ENCODE measurements at regions not wholly inside any gene's neighbourhood (a gene's known extent, or its start where the extent isn't known, plus 50 kb on each side); places are given as distances from the start of the nearest gene placed in this dataset.
"Not testable (repeated sequence)": the region's sequence is repeated elsewhere in the genome, so short reads cannot be mapped to it uniquely, and the experiment has no call there.

DNA sequence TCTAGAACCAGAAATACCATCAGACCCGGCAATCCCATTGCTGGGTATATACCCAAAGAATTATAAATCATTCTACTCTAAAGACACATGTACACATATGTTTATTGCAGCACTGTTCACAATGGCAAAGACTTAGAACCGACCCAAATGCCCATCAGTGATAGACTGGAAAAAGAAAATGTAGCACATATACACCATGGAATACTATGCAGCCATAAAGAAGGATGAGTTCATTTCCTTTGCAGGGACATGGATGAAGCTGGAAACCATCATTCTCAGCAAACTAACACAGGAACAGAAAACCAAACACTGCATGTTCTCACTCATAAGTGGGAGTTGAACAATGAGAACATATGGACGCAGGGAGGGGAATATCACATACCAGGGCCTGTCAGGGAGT lies 64.2 kb upstream of the ADTRP start:
- TF ChIP-seq, protein P1, sequence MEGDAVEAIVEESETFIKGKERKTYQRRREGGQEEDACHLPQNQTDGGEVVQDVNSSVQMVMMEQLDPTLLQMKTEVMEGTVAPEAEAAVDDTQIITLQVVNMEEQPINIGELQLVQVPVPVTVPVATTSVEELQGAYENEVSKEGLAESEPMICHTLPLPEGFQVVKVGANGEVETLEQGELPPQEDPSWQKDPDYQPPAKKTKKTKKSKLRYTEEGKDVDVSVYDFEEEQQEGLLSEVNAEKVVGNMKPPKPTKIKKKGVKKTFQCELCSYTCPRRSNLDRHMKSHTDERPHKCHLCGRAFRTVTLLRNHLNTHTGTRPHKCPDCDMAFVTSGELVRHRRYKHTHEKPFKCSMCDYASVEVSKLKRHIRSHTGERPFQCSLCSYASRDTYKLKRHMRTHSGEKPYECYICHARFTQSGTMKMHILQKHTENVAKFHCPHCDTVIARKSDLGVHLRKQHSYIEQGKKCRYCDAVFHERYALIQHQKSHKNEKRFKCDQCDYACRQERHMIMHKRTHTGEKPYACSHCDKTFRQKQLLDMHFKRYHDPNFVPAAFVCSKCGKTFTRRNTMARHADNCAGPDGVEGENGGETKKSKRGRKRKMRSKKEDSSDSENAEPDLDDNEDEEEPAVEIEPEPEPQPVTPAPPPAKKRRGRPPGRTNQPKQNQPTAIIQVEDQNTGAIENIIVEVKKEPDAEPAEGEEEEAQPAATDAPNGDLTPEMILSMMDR (IDR thresholded peaks at IDR 0.05; ENCODE audit: insufficient read depth, low read depth, low read length): not testable (repeated sequence)
- not testable (repeated sequence) for TF ChIP-seq EZH2 (IDR thresholded peaks at IDR 0.05; ENCODE audit: insufficient read depth, low read length)
